GM23338 (cell line): ENCODE measurements at regions not wholly inside any gene's neighbourhood (a gene's known extent, or its start where the extent isn't known, plus 50 kb on each side); places are given as distances from the start of the nearest gene placed in this dataset.

ENCODE experiments used
- ATAC-seq: fragments of 200-7000 bp; cut with Tn5 transposase; 3 replicates; pipeline ENCODE4 v1.9.1; 2020
- DNase-seq: peaks from one replicate; pipeline ENCODE4 v3.0.0-alpha.2; 2015; ENCODE audit warnings: low spot score
- H2AFZ ChIP-seq: fragments of 200-600 bp; sonication (generic); 2 replicates; pipeline ENCODE4 v1.8.0; 2016; ENCODE audit warnings: antibody characterized with exemption, mild to moderate bottlenecking, moderate library complexity
- H3F3A ChIP-seq: fragments of 200-600 bp; sonication (generic); replicated peaks from 2 replicates; pipeline ENCODE4 v1.8.0; 2017; ENCODE audit warnings: antibody characterized with exemption, mixed run types, low read depth
- H3K27ac ChIP-seq: fragments of 200-600 bp; sonication (generic); 2 replicates; pipeline ENCODE4 v1.6.1; 2016; ENCODE audit warnings: low read depth
- H3K27me3 ChIP-seq: fragments of 200-600 bp; sonication (generic); 2 replicates; pipeline ENCODE4 v1.8.0; 2016; ENCODE audit warnings: mild to moderate bottlenecking, mixed run types, moderate library complexity; ENCODE audit not compliant: insufficient read depth
- H3K36me3 ChIP-seq: fragments of 200-600 bp; sonication (generic); 2 replicates; pipeline ENCODE4 v1.8.0; 2016; ENCODE audit warnings: mild to moderate bottlenecking; ENCODE audit not compliant: insufficient read depth
- H3K4me1 ChIP-seq: fragments of 200-600 bp; sonication (generic); 2 replicates; pipeline ENCODE4 v1.8.0; 2016; ENCODE audit warnings: mild to moderate bottlenecking, moderate library complexity; ENCODE audit not compliant: insufficient read depth
- H3K4me2 ChIP-seq: fragments of 200-600 bp; sonication (generic); 2 replicates; pipeline ENCODE4 v1.7.1; 2017; ENCODE audit warnings: mixed run types
- H3K4me3 ChIP-seq: fragments of 200-600 bp; sonication (generic); 2 replicates; pipeline ENCODE4 v1.6.1; 2016; ENCODE audit warnings: mixed run types
- H3K79me2 ChIP-seq: fragments of 200-600 bp; sonication (generic); replicated peaks from 2 replicates; pipeline ENCODE4 v1.8.0; 2017; ENCODE audit warnings: mild to moderate bottlenecking; ENCODE audit not compliant: insufficient read depth
- H3K9me2 ChIP-seq: fragments of 200-600 bp; sonication (generic); 2 replicates; pipeline ENCODE4 v1.8.0; 2017; ENCODE audit not compliant: insufficient read depth
- H4K20me1 ChIP-seq: fragments of 200-600 bp; sonication (generic); replicated peaks from 2 replicates; pipeline ENCODE4 v1.8.0; 2017; ENCODE audit warnings: mild to moderate bottlenecking; ENCODE audit not compliant: insufficient read depth
- H3K27ac Mint-ChIP-seq: 2 replicates; pipeline ENCODE4 v1.8.0; 2020; ENCODE audit warnings: inconsistent platforms, mild to moderate bottlenecking, moderate library complexity, mixed read lengths
- H3K27me3 Mint-ChIP-seq: 3 replicates; pipeline ENCODE4 v1.8.0; 2022; ENCODE audit warnings: low read depth, mild to moderate bottlenecking, moderate library complexity, mixed read lengths, inconsistent platforms; ENCODE audit not compliant: insufficient read depth, poor library complexity
- H3K36me3 Mint-ChIP-seq: 3 replicates; pipeline ENCODE4 v1.8.0; 2021; ENCODE audit warnings: low read depth, mild to moderate bottlenecking, inconsistent platforms, moderate library complexity, mixed read lengths
- H3K4me1 Mint-ChIP-seq: 3 replicates; pipeline ENCODE4 v1.8.0; 2020; ENCODE audit warnings: mild to moderate bottlenecking, inconsistent platforms, mixed read lengths
- H3K4me3 Mint-ChIP-seq: 3 replicates; pipeline ENCODE4 v1.8.0; 2021; ENCODE audit warnings: moderate library complexity, mild to moderate bottlenecking, inconsistent platforms, mixed read lengths
- H3K9me3 Mint-ChIP-seq: 3 replicates; pipeline ENCODE4 v1.8.0; 2020; ENCODE audit warnings: moderate library complexity, mild to moderate bottlenecking, inconsistent platforms, mixed read lengths
- CREB1 ChIP-seq: fragments of 250-450 bp; sonication (Bioruptor Pico); IDR thresholded peaks from 2 replicates; pipeline ENCODE4 v1.5.0; 2020; ENCODE audit warnings: low read depth, mild to moderate bottlenecking, moderate library complexity
- CTCF ChIP-seq, 2 experiments: fragments of 200-600 bp in 1 of 2; sonication (generic) in 1 of 2; conservative IDR thresholded peaks; 2 replicates each; pipeline versions ENCODE4 v1.5.1 to v1.6.1; 2016 to 2017; ENCODE audit warnings: antibody characterized with exemption in 2 of 2, low read depth in 2 of 2, mild to moderate bottlenecking in 2 of 2, moderate library complexity in 1 of 2
- ETS1 ChIP-seq: IDR thresholded peaks from 2 replicates; pipeline ENCODE4 v1.6.1; 2016; ENCODE audit warnings: antibody characterized with exemption
- EZH2phosphoT487 ChIP-seq: fragments of 200-600 bp; sonication (generic); IDR thresholded peaks from one replicate; pipeline ENCODE4 v1.8.1; 2018; ENCODE audit warnings: antibody characterized with exemption; ENCODE audit not compliant: unreplicated experiment
- JUNB ChIP-seq: IDR thresholded peaks from one replicate; pipeline ENCODE4 v1.6.1; 2016; ENCODE audit warnings: antibody characterized with exemption; ENCODE audit not compliant: unreplicated experiment
- POLR2AphosphoS5 ChIP-seq: IDR thresholded peaks from 2 replicates; pipeline ENCODE4 v1.6.1; 2016; ENCODE audit warnings: antibody characterized with exemption, low read depth
- REST ChIP-seq: IDR thresholded peaks from one replicate; pipeline ENCODE4 v1.6.1; 2018; ENCODE audit warnings: antibody characterized with exemption; ENCODE audit not compliant: unreplicated experiment
- STAT1 ChIP-seq: IDR thresholded peaks from one replicate; pipeline ENCODE4 v1.6.1; 2016; ENCODE audit warnings: antibody characterized with exemption; ENCODE audit not compliant: unreplicated experiment
- ZNF331 ChIP-seq: fragments of 250-450 bp; sonication (Bioruptor Pico); IDR thresholded peaks from 2 replicates; pipeline ENCODE4 v1.5.0; 2020; ENCODE audit warnings: low read depth, mild to moderate bottlenecking, moderate library complexity
- ZNF462 ChIP-seq: fragments of 250-450 bp; sonication (Bioruptor Pico); IDR thresholded peaks from 2 replicates; pipeline ENCODE4 v1.5.0; 2020; ENCODE audit warnings: mild to moderate bottlenecking, moderate library complexity

GRCh38 chr2:30338475-30338874 lies 107.1 kb downstream of the LBH start:
- no peak overlapping the region for H3K4me2 ChIP-seq
- H3K4me1 ChIP-seq, result no peaks in the 10 kb centered on the region

More at GRCh38 chr2:30338475-30338874, 107.1 kb downstream of the LBH start:
- Mint-ChIP-seq H3K9me3 (peaks cover 21% of the 10 kb centered on the region), H3K4me3 (no peak overlapping the region), H3K4me1 (peaks cover 3% of the 10 kb centered on the region; the same call in 1 of the 3 replicates), H3K36me3 (peaks cover 19% of the 10 kb centered on the region), H3K27me3 (peaks cover 3% of the 10 kb centered on the region), H3K27ac (no peak overlapping the region)
- Histone ChIP-seq H3K79me2 (no peaks in the 10 kb centered on the region), H3K9me2 (peaks cover 5% of the 10 kb centered on the region; the same call in 1 of the 2 replicates), H3K36me3 (peaks cover 10% of the 10 kb centered on the region), H4K20me1 (no peaks in the 10 kb centered on the region), H3K27me3 (no peaks in the 10 kb centered on the region), H3F3A (no peaks in the 10 kb centered on the region), H2AFZ (no peak overlapping the region), H3K27ac (no peak overlapping the region), H3K4me3 (no peak overlapping the region)
- ATAC-seq (no peak), DNase-seq (no peak)
- TF ChIP-seq CREB1, result no peak
- TF ChIP-seq EZH2phosphoT487, result no peak
- TF ChIP-seq REST, result no peak
- TF ChIP-seq STAT1, result no peak
- TF ChIP-seq ETS1, result no peak
- TF ChIP-seq CTCF (conservative IDR thresholded peaks at IDR 0.05; ENCODE audit: low read depth in 2 of 2), result no peak
- TF ChIP-seq ZNF331 (CRISPR knock-in tag), result no peak
- no peak for TF ChIP-seq ZNF462 (CRISPR knock-in tag)
- no peak for TF ChIP-seq POLR2AphosphoS5
- no peak for TF ChIP-seq JUNB
